Liver (tissue), 3 donors: ENCODE measurements at regions not wholly inside any gene's neighbourhood (a gene's known extent, or its start where the extent isn't known, plus 50 kb on each side); places are given as distances from the start of the nearest gene placed in this dataset.

Source experiments
- CTCF ChIP-seq: fragments of 150-350 bp; IDR thresholded peaks from 2 replicates; pipeline ENCODE4 v1.5.1; 2017; ENCODE audit warnings: improper control_type of control experiment, low read depth, low read length; ENCODE audit not compliant: missing input control
- GABPA ChIP-seq, 2 donors: IDR thresholded peaks in 1 of 2; conservative IDR thresholded peaks in 1 of 2; 2 replicates each; pipeline ENCODE4 v1.6.1; 2016; ENCODE audit warnings: antibody characterized with exemption in 2 of 2, mild to moderate bottlenecking in 1 of 2, moderate library complexity in 1 of 2
- HNF4G ChIP-seq: IDR thresholded peaks from 2 replicates; pipeline ENCODE4 v1.6.1; 2016; ENCODE audit warnings: antibody characterized with exemption
- JUND ChIP-seq, 2 donors: IDR thresholded peaks; 2 replicates each; pipeline ENCODE4 v1.6.1; 2016; ENCODE audit warnings: antibody characterized with exemption in 2 of 2
- MAX ChIP-seq: IDR thresholded peaks from 2 replicates; pipeline ENCODE4 v1.6.1; 2016; ENCODE audit warnings: antibody characterized with exemption
- RAD21 ChIP-seq, 2 donors: IDR thresholded peaks; 2 replicates each; pipeline ENCODE4 v1.6.1; 2016; ENCODE audit warnings: antibody characterized with exemption in 2 of 2, mild to moderate bottlenecking in 2 of 2
- REST ChIP-seq: IDR thresholded peaks from 2 replicates; pipeline ENCODE4 v1.6.1; 2016; ENCODE audit warnings: antibody characterized with exemption, mild to moderate bottlenecking
- SP1 ChIP-seq: IDR thresholded peaks from 2 replicates; pipeline ENCODE4 v1.6.1; 2018; ENCODE audit warnings: antibody characterized with exemption, mild to moderate bottlenecking
- TAF1 ChIP-seq: conservative IDR thresholded peaks from 2 replicates; pipeline ENCODE4 v1.6.1; 2016; ENCODE audit warnings: antibody characterized with exemption, mild to moderate bottlenecking
- donor health status: healthy.
- donor health status: healthy.

GRCh38 chr1:221416723-221417122 is 325.2 kb downstream of the DUSP10 start:
- TF ChIP-seq CTCF (no peak), GABPA (IDR thresholded peaks at IDR 0.05 in 1 of 2, conservative IDR thresholded peaks at IDR 0.05 in 1 of 2) (no peak), JUND (IDR thresholded peaks at IDR 0.05) (no peak), HNF4G (no peak), SP1 (no peak), TAF1 (no peak), REST (no peak), MAX (no peak), RAD21 (IDR thresholded peaks at IDR 0.05) (no peak)
